Fibroblast of lung (primary cell): ENCODE measurements at regions not wholly inside any gene's neighbourhood (a gene's known extent, or its start where the extent isn't known, plus 50 kb on each side); places are given as distances from the start of the nearest gene placed in this dataset.

ENCODE experiments used
- EZH2 ChIP-seq: IDR thresholded peaks from 2 replicates; pipeline ENCODE4 v1.5.1; 2012; ENCODE audit warnings: low read length, control low read depth, mild to moderate bottlenecking; ENCODE audit errors: missing control alignments
- TF ChIP-seq, protein P1 (sequence below), 2 donors: IDR thresholded peaks in 1 of 2; conservative IDR thresholded peaks in 1 of 2; 1 replicate in 1 of 2; 2 replicates in 1 of 2; pipeline ENCODE4 v1.5.1; 2011 to 2012; ENCODE audit warnings: low read length in 2 of 2, control low read depth in 1 of 2, inconsistent platforms in 1 of 2, low read depth in 1 of 2, mild to moderate bottlenecking in 1 of 2

DNA sequence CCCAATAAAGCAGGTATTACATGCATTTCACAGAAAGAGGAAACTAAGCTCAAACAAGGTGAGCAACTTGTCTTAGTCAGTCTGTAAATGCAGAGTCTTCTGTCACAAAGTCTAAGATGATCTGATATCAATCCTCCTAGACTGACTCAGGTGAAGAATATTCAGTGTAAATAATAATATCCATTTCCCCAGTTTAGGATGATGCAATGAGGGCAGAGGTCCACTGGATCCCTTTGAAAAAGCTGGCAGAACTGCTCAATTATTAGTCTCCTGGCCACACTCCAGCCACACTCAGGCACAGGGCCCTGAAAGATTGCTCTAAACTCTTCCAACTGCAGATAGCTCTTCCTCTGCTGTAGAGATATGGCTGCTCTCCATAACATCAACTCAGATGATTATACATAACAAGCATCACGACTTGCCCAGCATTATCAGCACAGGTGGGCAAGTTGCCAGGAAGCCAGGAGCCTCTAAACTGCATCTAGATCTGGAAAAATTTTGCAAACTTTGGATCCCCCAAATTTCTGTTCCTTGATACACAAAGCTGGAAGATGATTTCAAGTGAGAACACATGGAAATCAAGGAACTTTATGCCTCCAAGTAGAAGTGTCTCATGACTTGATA, 129.8 kb upstream of the CPNE4 start:
- TF ChIP-seq, protein P1, sequence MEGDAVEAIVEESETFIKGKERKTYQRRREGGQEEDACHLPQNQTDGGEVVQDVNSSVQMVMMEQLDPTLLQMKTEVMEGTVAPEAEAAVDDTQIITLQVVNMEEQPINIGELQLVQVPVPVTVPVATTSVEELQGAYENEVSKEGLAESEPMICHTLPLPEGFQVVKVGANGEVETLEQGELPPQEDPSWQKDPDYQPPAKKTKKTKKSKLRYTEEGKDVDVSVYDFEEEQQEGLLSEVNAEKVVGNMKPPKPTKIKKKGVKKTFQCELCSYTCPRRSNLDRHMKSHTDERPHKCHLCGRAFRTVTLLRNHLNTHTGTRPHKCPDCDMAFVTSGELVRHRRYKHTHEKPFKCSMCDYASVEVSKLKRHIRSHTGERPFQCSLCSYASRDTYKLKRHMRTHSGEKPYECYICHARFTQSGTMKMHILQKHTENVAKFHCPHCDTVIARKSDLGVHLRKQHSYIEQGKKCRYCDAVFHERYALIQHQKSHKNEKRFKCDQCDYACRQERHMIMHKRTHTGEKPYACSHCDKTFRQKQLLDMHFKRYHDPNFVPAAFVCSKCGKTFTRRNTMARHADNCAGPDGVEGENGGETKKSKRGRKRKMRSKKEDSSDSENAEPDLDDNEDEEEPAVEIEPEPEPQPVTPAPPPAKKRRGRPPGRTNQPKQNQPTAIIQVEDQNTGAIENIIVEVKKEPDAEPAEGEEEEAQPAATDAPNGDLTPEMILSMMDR (conservative IDR thresholded peaks at IDR 0.05 in 1 of 2, IDR thresholded peaks at IDR 0.05 in 1 of 2; ENCODE audit: low read depth in 1 of 2, low read length in 2 of 2): no peak
- no peak for TF ChIP-seq EZH2
